ENCODE measurements at regions not wholly inside any gene's neighbourhood (a gene's known extent, or its start where the extent isn't known, plus 50 kb on each side); places are given as distances from the start of the nearest gene placed in this dataset.

- H3K27ac ChIP-seq, result no peak overlapping the region
- no peaks in the 10 kb centered on the region for H3K36me3 ChIP-seq
- no peak overlapping the region for H3K4me3 ChIP-seq
- intact Hi-C loops (cut with DNase I), result no loop called here
- H3K4me1 ChIP-seq, result peaks cover 0 to 11% (median 0%) of the 10 kb centered on the region in 9 donors
- ATAC-seq, result no peak
- DNase-seq, result no peak
- no peak for TF ChIP-seq CTCF (IDR thresholded peaks at IDR 0.05)
- H3K9me3 ChIP-seq, result peaks cover 0 to 23% (median 0%) of the 10 kb centered on the region in 11 donors
- no peaks in the 10 kb centered on the region for H3K27me3 ChIP-seq
- 82 to 86% methylated on average over 7 of the region's 7 CpGs for WGBS, 2 donors
Measured at GRCh38 chr1:232138044-232138443, 491.9 kb downstream of the SIPA1L2 start.

GRCh38 chr1:232137066-232137465, 492.9 kb downstream of the SIPA1L2 start:
- Histone ChIP-seq H3K27me3 (no peaks in the 10 kb centered on the region), H3K36me3 (no peaks in the 10 kb centered on the region), H3K9me3 (peaks cover 0 to 23% (median 0%) of the 10 kb centered on the region in 11 donors), H3K27ac (no peak overlapping the region), H3K4me1 (peaks cover 0 to 1% (median 0%) of the 10 kb centered on the region in 9 donors), H3K4me3 (no peak overlapping the region)
- ATAC-seq, result no peak
- TF ChIP-seq CTCF (IDR thresholded peaks at IDR 0.05), result no peak
- 63 to 78% methylated on average over 3 of the region's 3 CpGs for WGBS, 2 donors
- intact Hi-C loops (cut with DNase I), result no loop called here
- DNase-seq, result no peak

GRCh38 chr1:232136136-232136535, 493.8 kb downstream of the SIPA1L2 start:
- 95 to 97% methylated on average over 4 of the region's 4 CpGs for WGBS, 2 donors

GRCh38 chr1:232134365-232134764, 495.6 kb downstream of the SIPA1L2 start:
- no peak for ATAC-seq

More at GRCh38 chr1:232136136-232136535, 493.8 kb downstream of the SIPA1L2 start:
- Histone ChIP-seq H3K36me3 (no peaks in the 10 kb centered on the region), H3K27me3 (no peaks in the 10 kb centered on the region), H3K4me1 (no peaks in the 10 kb centered on the region), H3K4me3 (no peak overlapping the region), H3K27ac (no peak overlapping the region), H3K9me3 (peaks cover 0 to 30% (median 5%) of the 10 kb centered on the region in 11 donors)
- intact Hi-C loops (cut with DNase I), result no loop called here
- DNase-seq, result no peak
- ATAC-seq, result no peak
- TF ChIP-seq CTCF (IDR thresholded peaks at IDR 0.05), result no peak

More at GRCh38 chr1:232134365-232134764, 495.6 kb downstream of the SIPA1L2 start:
- Histone ChIP-seq H3K36me3 (no peaks in the 10 kb centered on the region), H3K27ac (no peak overlapping the region), H3K9me3 (peaks cover 0 to 22% (median 5%) of the 10 kb centered on the region in 11 donors), H3K27me3 (no peaks in the 10 kb centered on the region), H3K4me3 (no peak overlapping the region), H3K4me1 (no peaks in the 10 kb centered on the region)
- no peak for TF ChIP-seq CTCF (IDR thresholded peaks at IDR 0.05)
- intact Hi-C loops (cut with DNase I), result no loop called here
- DNase-seq, result no peak
- WGBS, 2 donors, result 89 to 92% methylated on average over 2 of the region's 2 CpGs
